HG02571 (cell line): ENCODE measurements at regions not wholly inside any gene's neighbourhood (a gene's known extent, or its start where the extent isn't known, plus 50 kb on each side); places are given as distances from the start of the nearest gene placed in this dataset.
"Not testable (repeated sequence)": the region's sequence is repeated elsewhere in the genome, so short reads cannot be mapped to it uniquely, and the experiment has no call there.

ENCODE experiments used
- ATAC-seq: cut with Tn5 transposase; IDR thresholded peaks from one replicate; pipeline ENCODE4 v1.9.1; 2021; ENCODE audit warnings: mild to moderate bottlenecking, moderate library complexity; ENCODE audit not compliant: unreplicated experiment

GRCh38 chrX:131875827-131876226 is 147.3 kb upstream of the STK26 start:
- ATAC-seq, result not testable (repeated sequence)

GRCh38 chrX:131881194-131881593 is 141.9 kb upstream of the STK26 start:
- no peak for ATAC-seq

GRCh38 chrX:131885042-131885441 is 138.1 kb upstream of the STK26 start:
- not testable (repeated sequence) for ATAC-seq

GRCh38 chrX:131893857-131894256 is 129.2 kb upstream of the STK26 start:
- not testable (repeated sequence) for ATAC-seq

- no peak for ATAC-seq
Measured at GRCh38 chrX:131894995-131895394, 128.1 kb upstream of the STK26 start.

- ATAC-seq, result no peak
Measured at GRCh38 chrX:131895807-131896206, 127.3 kb upstream of the STK26 start.

- no peak for ATAC-seq
Measured at GRCh38 chrX:131901546-131901945, 121.6 kb upstream of the STK26 start.

- no peak for ATAC-seq
Measured at GRCh38 chrX:131907488-131908314, 115.4 kb upstream of the STK26 start.

GRCh38 chrX:131910586-131910985 is 112.5 kb upstream of the STK26 start:
- ATAC-seq, result no peak

GRCh38 chrX:131915488-131915887 is 107.6 kb upstream of the STK26 start:
- ATAC-seq, result no peak

- no peak for ATAC-seq
Measured at GRCh38 chrX:131917588-131917987, 105.5 kb upstream of the STK26 start.

- ATAC-seq, result no peak
Measured at GRCh38 chrX:131918839-131919238, 104.3 kb upstream of the STK26 start.

GRCh38 chrX:131923614-131924250 is 99.4 kb upstream of the STK26 start:
- no peak for ATAC-seq

- ATAC-seq, result no peak
Measured at GRCh38 chrX:131938749-131939148, 84.4 kb upstream of the STK26 start.

- no peak for ATAC-seq
Measured at GRCh38 chrX:131942034-131942433, 81.1 kb upstream of the STK26 start.

GRCh38 chrX:131944936-131945902 is 77.9 kb upstream of the STK26 start:
- ATAC-seq, result no peak

GRCh38 chrX:131951166-131951565 is 71.9 kb upstream of the STK26 start:
- ATAC-seq, result no peak

GRCh38 chrX:131955099-131955777 is 67.9 kb upstream of the STK26 start:
- ATAC-seq, result no peak

GRCh38 chrX:131958724-131959123 is 64.4 kb upstream of the STK26 start:
- no peak for ATAC-seq

GRCh38 chrX:131970347-131970746 is 52.8 kb upstream of the STK26 start:
- ATAC-seq, result no peak
